Stimulated activated CD4-positive, alpha-beta T cell treated with anti-CD3 and anti-CD28 coated beads, TNF-alpha, amount 100 ng/mL, for 48 hours (primary cell): ENCODE measurements at regions not wholly inside any gene's neighbourhood (a gene's known extent, or its start where the extent isn't known, plus 50 kb on each side); places are given as distances from the start of the nearest gene placed in this dataset.

ENCODE experiments used
- DNase-seq, 3 donors: peaks; one replicate each; pipeline ENCODE4 v3.0.0-alpha.2; 2020; ENCODE audit warnings: low read depth in 3 of 3

DNA sequence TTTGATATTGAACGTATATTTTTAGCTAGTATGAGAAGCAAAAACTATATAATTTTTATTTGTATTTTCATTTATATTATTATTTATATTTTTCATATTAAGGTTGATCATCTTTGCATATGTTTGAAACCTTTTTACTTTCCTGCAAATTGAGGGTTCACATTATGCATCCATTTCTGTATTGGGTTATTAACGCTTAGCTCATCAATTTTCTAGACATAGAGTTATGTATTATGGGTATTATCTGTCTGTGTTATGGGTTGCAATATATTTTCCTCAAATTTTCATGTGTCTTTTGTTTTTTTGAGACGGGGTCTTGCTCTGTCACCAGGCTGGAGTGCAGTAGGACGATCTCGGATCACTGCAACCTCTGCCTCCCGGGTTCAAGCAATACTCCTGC is 2377.0 kb upstream of the WWC1 start:
- no peak for DNase-seq

DNA sequence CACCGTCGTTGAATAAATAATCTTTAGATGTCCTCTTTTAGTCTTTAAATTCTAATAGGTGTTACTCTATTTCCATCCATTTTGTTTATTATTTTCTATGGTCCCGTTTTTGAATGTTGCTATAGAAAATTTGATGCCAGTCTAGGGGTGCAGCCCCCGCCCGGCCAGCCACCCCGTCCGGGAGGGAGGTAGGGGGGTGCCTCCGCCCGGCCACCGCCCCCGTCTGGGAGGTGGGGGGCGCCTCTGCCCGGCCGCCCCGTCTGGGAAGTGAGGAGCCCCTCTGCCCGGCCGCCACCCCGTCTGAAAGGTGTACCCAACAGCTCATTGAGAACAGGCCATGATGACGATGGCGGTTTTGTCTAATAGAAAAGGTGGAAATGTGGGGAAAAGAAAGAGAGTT is 2372.2 kb upstream of the WWC1 start:
- DNase-seq = no peak

- DNase-seq = no peak
Observed at GRCh38 chr5:165920655-165921054, 2370.8 kb upstream of the WWC1 start.

GRCh38 chr5:165928971-165929370 is 2362.5 kb upstream of the WWC1 start:
- no peak for DNase-seq

- DNase-seq = no peak
Observed at GRCh38 chr5:165940541-165940940, 2350.9 kb upstream of the WWC1 start.

GRCh38 chr5:165956854-165957253 is 2334.6 kb upstream of the WWC1 start:
- no peak for DNase-seq

DNA sequence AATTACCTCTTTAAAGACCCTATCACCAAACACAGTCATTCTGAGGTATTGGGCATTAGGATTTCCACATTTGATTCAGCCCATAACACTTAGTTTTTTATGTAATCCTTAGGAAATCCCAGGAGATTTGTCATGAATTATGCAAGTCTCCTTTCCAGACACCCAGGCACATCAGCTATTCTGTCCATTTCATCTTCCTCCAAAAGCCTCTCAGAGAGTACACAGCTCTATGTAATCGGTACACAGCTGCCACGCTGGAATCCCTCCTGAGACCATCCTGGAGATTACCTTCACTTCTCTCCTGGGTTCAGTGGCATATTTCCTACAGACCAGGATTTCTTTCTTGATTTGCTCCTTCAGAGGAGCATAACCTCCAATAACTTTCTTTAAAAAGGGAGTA is 2309.8 kb upstream of the WWC1 start:
- DNase-seq = no peak

- DNase-seq = no peak
Observed at GRCh38 chr5:165996201-165996875, 2295.1 kb upstream of the WWC1 start.

DNA sequence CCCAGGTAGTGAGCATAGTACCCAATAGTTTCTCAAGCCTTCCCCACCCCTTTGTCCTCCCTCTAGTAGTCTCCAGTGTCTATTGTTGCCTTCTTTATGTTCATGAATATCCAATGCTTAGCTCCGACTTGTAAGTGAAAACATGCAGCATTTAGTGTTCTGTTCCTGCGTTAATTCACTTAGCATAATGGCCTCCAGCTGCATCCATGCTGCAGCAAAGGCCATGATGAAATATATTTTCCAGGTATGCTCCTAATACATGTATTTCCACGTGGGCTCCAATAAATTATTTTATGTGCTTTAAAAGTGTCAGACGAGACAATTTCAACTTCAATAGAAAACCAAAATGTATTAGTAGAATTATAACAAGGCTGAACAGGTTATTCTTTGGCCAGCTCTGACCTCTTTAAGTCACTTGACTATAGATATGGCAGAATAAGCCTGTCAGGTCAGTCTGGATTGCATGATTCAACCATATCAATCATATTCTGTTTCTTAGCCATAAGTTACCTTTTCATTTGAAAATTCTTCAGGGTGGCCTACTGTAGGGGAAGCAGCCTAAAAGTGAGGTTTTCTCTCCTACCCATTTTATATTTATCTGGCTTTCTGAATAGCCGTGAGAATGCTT is 2291.6 kb upstream of the WWC1 start:
- no peak for DNase-seq

DNA sequence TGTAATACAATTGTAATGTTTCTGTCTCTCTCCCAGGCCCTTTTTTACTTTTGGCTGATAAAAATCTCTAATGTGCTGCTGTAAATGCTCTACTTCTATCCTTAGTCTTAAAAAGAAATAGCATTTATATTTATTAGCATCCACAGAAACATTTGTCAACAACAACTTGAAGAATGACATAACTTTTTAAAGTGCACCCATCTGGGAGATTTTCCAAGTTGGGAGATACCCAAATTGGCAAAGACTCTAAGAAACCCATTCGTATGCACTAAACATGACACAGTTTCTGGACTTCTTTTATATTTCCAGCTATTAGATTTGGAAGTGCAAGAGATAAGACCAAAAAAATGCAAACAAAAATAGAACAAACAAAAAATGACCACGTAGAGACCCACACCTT is 2287.4 kb upstream of the WWC1 start:
- no peak for DNase-seq

DNA sequence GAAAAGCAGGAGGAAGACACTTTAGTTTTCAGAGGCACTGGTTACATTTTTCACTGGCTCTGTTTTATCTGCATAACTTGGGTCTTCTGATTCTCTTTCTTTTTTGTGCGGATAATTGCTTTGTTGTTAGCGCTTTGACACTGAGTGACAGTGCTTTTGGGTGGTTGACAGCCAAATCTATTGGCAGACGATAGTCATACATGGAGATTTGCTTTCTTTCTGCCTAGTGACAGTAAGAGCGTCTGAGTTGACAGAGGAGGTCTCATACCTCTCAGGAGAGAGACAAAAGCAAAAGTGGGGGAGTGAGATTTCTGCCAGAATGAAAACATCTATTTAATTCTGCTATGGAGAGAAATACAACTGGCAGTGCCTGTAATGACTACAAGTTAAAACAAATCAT is 2278.0 kb upstream of the WWC1 start:
- DNase-seq = no peak

- no peak for DNase-seq
Observed at GRCh38 chr5:166014256-166014655, 2277.2 kb upstream of the WWC1 start.

GRCh38 chr5:166018716-166019115 is 2272.7 kb upstream of the WWC1 start:
- no peak for DNase-seq

GRCh38 chr5:166022065-166022464 is 2269.4 kb upstream of the WWC1 start:
- no peak for DNase-seq

- DNase-seq = no peak
Observed at GRCh38 chr5:166024970-166025369, 2266.5 kb upstream of the WWC1 start.

GRCh38 chr5:166027582-166027981 is 2263.9 kb upstream of the WWC1 start:
- DNase-seq = no peak

DNA sequence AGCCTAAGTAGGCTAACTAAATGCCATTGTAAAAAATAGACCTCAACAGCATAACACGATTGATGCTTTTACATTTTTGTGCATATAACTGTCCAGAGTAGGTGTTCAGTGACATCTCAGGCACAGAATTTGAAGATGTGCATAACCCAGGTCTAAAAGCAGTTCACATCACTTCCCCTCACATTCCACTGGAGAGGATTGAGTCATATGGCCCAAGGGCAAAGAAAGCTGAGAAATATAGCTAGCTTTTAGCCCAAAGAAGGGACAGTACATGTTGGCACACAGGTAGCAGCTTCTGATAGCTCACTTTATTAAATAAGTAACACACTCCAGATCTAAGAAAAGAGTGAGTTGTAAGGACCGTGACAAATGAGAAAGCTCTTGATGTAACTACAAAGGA is 2259.5 kb upstream of the WWC1 start:
- no peak for DNase-seq

- DNase-seq = no peak
Observed at GRCh38 chr5:166032601-166033000, 2258.8 kb upstream of the WWC1 start.

- DNase-seq = no peak
Observed at GRCh38 chr5:166045961-166046360, 2245.5 kb upstream of the WWC1 start.

DNA sequence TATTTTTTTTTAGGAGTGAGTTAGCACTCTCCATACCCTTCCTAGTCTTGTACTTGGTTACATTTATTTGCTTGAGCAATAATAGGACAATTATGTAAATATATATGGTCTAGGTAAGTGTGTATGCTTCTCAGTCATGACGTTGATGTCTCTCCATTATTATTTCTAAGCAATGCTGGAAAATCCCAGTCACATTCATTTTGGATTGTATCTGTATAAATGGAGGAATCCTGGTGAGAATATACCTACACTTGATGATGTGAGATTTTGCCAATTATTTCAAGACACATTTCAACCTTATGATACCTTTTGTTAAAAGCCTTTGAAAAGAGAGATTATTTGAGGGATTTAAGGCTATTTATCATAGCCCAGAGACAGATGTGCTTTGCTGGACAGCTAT is 2244.5 kb upstream of the WWC1 start:
- no peak for DNase-seq

GRCh38 chr5:166050531-166050930 is 2240.9 kb upstream of the WWC1 start:
- no peak for DNase-seq

GRCh38 chr5:166058660-166059059 is 2232.8 kb upstream of the WWC1 start:
- DNase-seq = no peak

DNA sequence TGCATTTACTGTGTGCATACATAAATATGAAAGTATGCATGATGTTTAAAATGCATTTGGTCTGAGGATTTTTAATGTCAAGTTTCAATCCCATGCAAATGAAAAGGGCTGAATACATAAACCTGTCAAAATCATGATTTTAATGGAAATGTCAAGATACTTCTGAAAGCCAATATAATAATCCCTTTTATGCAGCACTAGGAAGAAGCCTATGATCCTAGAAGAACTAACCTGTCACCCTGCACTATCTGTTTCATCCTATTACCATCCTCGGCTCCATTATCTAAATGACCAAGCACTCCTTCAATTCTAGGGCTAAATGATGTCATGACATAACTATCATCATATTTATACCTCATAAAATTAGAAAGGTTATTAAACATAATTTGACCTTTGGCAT is 2229.4 kb upstream of the WWC1 start:
- no peak for DNase-seq

DNA sequence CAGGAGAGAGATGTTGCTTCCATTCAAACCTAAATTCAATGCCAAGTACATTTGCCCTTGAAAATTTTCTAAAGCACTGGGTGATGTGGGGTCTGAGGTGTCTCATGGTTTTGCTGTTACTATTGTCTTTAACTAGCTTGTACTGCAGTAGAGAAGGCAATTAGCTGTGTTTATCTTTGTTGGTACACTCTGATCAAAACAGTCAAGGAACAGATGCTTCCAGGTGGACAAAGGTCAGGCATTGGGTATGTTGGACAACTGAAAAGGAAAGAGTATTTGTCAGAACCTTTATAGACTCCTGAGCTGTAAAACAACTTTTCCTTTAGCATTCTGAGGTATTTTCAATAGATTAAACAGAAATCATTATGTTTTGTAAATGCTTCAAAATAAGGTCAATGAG is 2228.7 kb upstream of the WWC1 start:
- DNase-seq = no peak
